HFFc6 (cell line): ENCODE measurements at regions not wholly inside any gene's neighbourhood (a gene's known extent, or its start where the extent isn't known, plus 50 kb on each side); places are given as distances from the start of the nearest gene placed in this dataset.
A peak's percentile ranks its signal among the peaks of the same experiment; 100 is the strongest.

Experiments
- DNase-seq: peaks from one replicate; pipeline ENCODE4 v3.0.0-alpha.2; 2018
- H3K27ac Mint-ChIP-seq: 2 replicates; pipeline ENCODE4 v1.8.0; 2020; ENCODE audit warnings: mild to moderate bottlenecking, mixed read lengths
- H3K27me3 Mint-ChIP-seq: 2 replicates; pipeline ENCODE4 v1.8.0; 2021; ENCODE audit warnings: mild to moderate bottlenecking, moderate library complexity, mixed read lengths; ENCODE audit not compliant: insufficient read depth
- H3K36me3 Mint-ChIP-seq: 2 replicates; pipeline ENCODE4 v1.8.0; 2021; ENCODE audit warnings: low read depth, mixed read lengths
- H3K4me1 Mint-ChIP-seq: 2 replicates; pipeline ENCODE4 v1.8.0; 2020; ENCODE audit warnings: low read depth, mixed read lengths
- H3K4me3 Mint-ChIP-seq: 2 replicates; pipeline ENCODE4 v1.8.0; 2020; ENCODE audit warnings: mild to moderate bottlenecking, moderate library complexity, mixed read lengths
- H3K9me3 Mint-ChIP-seq: 2 replicates; pipeline ENCODE4 v1.8.0; 2020; ENCODE audit warnings: mild to moderate bottlenecking, mixed read lengths
- TF ChIP-seq, protein P1 (sequence below): fragments of 200-600 bp; sonication (generic); IDR thresholded peaks from 2 replicates; pipeline ENCODE4 v1.5.0; 2021; ENCODE audit warnings: antibody characterized with exemption, mild to moderate bottlenecking

DNA sequence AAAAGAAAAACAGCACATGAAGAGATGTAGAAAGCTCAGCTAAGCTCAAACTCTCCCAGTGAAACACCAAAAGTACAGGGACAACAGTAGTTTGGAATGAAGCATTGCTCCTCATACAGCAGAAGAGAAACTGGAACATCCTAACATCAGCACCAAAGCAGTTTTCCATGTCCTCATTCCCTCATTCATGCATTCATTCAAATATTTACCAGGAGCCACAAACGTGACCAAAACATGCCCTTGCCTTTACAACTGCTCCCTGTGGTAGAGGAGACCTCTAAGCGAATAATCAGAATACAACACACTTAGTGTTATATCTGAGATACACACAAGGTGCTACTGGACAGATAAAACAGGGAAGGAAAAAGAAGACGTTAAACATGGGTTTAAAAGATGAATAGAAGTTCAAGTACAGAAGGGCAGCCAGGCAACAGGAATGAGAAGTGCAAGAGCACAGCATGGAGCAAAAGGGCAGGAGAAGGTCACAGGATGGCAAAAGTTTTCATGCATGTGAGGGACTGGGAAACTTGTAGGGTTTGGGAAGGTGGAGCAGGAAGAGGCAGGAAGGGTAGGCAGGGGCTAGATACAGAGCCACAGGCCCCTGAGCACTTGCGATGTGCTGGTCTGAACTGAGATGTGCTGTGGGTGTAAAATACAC is 58.5 kb upstream of the LMCD1 start:
- H3K4me1 Mint-ChIP-seq: no peaks in the 10 kb centered on the region; the same call in none of the 2 replicates
- no peak overlapping the region for H3K27ac Mint-ChIP-seq
- no peak for DNase-seq
- H3K36me3 Mint-ChIP-seq: no peaks in the 10 kb centered on the region
- no peaks in the 10 kb centered on the region for H3K9me3 Mint-ChIP-seq
- H3K27me3 Mint-ChIP-seq: peaks cover 2% of the 10 kb centered on the region; the same call in 1 of the 2 replicates
- no peak overlapping the region for H3K4me3 Mint-ChIP-seq
- TF ChIP-seq, protein P1, sequence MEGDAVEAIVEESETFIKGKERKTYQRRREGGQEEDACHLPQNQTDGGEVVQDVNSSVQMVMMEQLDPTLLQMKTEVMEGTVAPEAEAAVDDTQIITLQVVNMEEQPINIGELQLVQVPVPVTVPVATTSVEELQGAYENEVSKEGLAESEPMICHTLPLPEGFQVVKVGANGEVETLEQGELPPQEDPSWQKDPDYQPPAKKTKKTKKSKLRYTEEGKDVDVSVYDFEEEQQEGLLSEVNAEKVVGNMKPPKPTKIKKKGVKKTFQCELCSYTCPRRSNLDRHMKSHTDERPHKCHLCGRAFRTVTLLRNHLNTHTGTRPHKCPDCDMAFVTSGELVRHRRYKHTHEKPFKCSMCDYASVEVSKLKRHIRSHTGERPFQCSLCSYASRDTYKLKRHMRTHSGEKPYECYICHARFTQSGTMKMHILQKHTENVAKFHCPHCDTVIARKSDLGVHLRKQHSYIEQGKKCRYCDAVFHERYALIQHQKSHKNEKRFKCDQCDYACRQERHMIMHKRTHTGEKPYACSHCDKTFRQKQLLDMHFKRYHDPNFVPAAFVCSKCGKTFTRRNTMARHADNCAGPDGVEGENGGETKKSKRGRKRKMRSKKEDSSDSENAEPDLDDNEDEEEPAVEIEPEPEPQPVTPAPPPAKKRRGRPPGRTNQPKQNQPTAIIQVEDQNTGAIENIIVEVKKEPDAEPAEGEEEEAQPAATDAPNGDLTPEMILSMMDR: no peak

DNA sequence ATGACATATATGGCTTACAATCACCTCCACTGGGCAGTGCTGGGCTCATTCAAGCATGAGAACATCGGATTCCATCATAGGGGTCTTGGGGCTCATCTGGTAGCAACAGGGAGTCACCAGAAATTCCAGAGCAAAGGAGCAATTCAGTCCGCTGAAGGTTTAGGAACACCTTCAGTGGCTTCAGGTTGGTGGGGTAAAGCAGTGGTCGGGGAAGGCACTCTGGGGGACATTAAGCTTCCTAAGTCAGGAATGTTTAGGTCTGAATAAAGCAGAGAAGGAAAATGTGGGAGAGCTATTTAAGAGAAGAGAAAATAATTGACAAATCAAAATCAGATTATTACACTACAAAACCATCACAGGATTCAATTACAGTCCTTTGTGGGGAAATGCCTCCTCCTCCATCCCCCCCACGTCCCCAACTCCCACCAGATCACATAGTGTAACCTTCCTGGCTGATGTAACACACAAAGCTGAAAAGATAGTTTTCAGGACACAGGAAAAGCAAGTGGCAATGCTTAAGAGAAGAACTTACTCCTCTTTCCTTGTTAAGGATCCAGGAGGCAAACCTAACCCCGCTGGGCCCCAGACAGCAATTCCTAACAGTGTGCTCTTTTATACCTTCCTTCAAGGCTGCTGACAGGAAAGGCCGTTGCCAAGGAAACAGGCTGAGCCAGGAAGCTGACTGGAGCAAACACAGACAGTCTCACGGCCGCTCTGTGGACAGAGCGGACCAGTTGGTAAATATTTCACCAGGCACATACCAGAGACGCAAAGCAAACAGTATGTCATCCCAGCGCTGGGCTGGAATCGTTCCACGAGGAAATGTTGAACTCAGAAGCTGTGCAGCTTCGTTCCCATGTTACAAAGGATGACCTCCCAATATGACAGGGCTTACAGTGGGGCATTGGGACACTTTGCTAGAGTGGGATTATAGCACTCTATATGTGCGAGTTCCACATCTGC is 57.5 kb upstream of the LMCD1 start:
- H3K4me1 Mint-ChIP-seq: no peaks in the 10 kb centered on the region; the same call in none of the 2 replicates
- no peaks in the 10 kb centered on the region for H3K9me3 Mint-ChIP-seq
- no peaks in the 10 kb centered on the region for H3K36me3 Mint-ChIP-seq
- H3K27me3 Mint-ChIP-seq: no peaks in the 10 kb centered on the region
- TF ChIP-seq, protein P1: no peak
- no peak overlapping the region for H3K27ac Mint-ChIP-seq
- DNase-seq: peak; percentile 99
- no peak overlapping the region for H3K4me3 Mint-ChIP-seq

DNA sequence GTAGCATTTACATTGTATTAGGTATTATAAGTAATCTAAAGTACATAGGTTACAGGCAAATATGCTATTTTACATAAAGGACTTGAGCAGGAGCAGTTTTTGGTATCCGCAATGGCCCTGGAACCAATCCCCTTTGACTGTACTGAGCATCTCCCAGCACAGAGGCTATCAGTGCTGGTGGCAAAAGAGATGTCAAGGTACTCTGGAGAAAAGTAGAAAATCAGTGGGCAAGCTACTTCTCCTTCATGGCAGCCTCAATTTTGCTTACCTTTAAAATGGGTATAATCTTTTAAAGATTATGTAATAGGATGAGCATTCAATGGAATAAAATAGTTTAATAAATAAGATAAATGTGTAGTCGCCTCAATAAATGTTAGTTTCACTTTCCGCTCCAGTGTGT is 56.7 kb upstream of the LMCD1 start:
- Mint-ChIP-seq H3K9me3 (no peaks in the 10 kb centered on the region), H3K27ac (no peak overlapping the region; the same call in 1 of the 2 replicates), H3K36me3 (no peaks in the 10 kb centered on the region), H3K4me3 (peak overlapping the region; percentile 40), H3K27me3 (no peaks in the 10 kb centered on the region), H3K4me1 (peaks cover 2% of the 10 kb centered on the region)
- TF ChIP-seq, protein P1: no peak
- no peak for DNase-seq

DNA sequence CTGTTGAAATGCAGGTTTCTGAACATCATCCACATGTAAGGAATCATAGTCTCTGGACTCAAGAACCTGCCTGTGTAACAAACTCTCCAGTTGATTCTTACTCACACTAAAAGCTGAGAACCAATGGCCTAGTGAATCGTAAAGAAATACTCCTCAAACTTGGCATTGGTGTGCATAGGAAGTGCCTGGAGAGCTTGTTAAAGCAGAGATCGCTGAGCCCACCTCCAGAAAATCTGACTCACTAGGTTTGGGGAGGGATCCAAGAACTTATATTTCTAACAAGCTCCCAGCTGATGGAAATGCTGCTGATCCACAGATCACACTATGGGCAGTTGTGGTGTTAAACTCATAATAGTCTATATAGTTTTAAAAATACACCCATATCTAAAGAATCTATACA is 55.8 kb upstream of the LMCD1 start:
- H3K27ac Mint-ChIP-seq: no peak overlapping the region; the same call in 1 of the 2 replicates
- DNase-seq: peak; percentile 90
- TF ChIP-seq, protein P1: no peak
- H3K36me3 Mint-ChIP-seq: no peaks in the 10 kb centered on the region
- peaks cover 12% of the 10 kb centered on the region for H3K4me1 Mint-ChIP-seq
- H3K27me3 Mint-ChIP-seq: no peaks in the 10 kb centered on the region
- H3K9me3 Mint-ChIP-seq: no peaks in the 10 kb centered on the region
- peak overlapping the region; percentile 40 for H3K4me3 Mint-ChIP-seq

DNA sequence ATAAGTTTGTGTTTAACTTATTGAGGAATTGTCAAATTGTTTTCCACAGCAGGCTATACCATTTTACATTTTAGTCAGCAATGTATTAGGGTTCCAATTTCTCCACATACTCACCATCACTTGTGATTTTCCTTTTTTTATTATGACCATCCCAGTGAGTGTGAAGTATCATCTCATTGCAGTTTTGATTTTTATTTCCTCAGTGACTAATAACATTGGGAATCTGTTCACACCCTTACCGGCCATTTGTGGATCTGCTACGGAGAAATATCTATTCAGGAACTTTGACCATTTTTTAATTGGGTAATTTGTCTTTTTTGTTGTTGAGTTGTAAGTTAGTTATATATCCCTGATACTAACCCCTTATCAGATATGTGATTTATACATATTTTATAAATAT is 54.8 kb upstream of the LMCD1 start:
- Mint-ChIP-seq H3K4me1 (peaks cover 22% of the 10 kb centered on the region), H3K36me3 (no peaks in the 10 kb centered on the region), H3K9me3 (no peaks in the 10 kb centered on the region), H3K27me3 (no peaks in the 10 kb centered on the region), H3K4me3 (no peak overlapping the region), H3K27ac (no peak overlapping the region; the same call in 1 of the 2 replicates)
- TF ChIP-seq, protein P1: no peak
- DNase-seq: no peak
